GM21717 (cell line): ENCODE measurements at regions not wholly inside any gene's neighbourhood (a gene's known extent, or its start where the extent isn't known, plus 50 kb on each side); places are given as distances from the start of the nearest gene placed in this dataset.
A peak's percentile ranks its signal among the peaks of the same experiment; 100 is the strongest.

ENCODE experiments used
- ATAC-seq: cut with Tn5 transposase; IDR thresholded peaks from one replicate; pipeline ENCODE4 v1.9.1; 2021; ENCODE audit warnings: mild to moderate bottlenecking, moderate library complexity; ENCODE audit not compliant: unreplicated experiment

- ATAC-seq, result peak; percentile 75
Measured at GRCh38 chr11:111098091-111098490, 147.4 kb upstream of the POU2AF2 start.

- ATAC-seq, result no peak
Measured at GRCh38 chr11:111097191-111097590, 148.3 kb upstream of the POU2AF2 start.

GRCh38 chr11:111095327-111095726 lies 150.2 kb upstream of the POU2AF2 start:
- no peak for ATAC-seq

- ATAC-seq, result no peak
Measured at GRCh38 chr11:111093061-111093460, 152.5 kb upstream of the POU2AF2 start.

GRCh38 chr11:111091321-111091938 lies 154.1 kb upstream of the POU2AF2 start:
- ATAC-seq, result no peak

GRCh38 chr11:111089759-111090158 lies 155.8 kb upstream of the POU2AF2 start:
- no peak for ATAC-seq

- no peak for ATAC-seq
Measured at GRCh38 chr11:111088847-111089355, 156.6 kb upstream of the POU2AF2 start.

GRCh38 chr11:111086058-111086457 lies 159.5 kb upstream of the POU2AF2 start:
- ATAC-seq, result no peak

- ATAC-seq, result no peak
Measured at GRCh38 chr11:111082664-111083063, 162.9 kb upstream of the POU2AF2 start.

GRCh38 chr11:111081021-111081511 lies 164.5 kb upstream of the POU2AF2 start:
- ATAC-seq, result no peak

- ATAC-seq, result no peak
Measured at GRCh38 chr11:111077530-111078322, 167.8 kb upstream of the POU2AF2 start.

- no peak for ATAC-seq
Measured at GRCh38 chr11:111069066-111069465, 176.5 kb upstream of the POU2AF2 start.

- no peak for ATAC-seq
Measured at GRCh38 chr11:111067994-111068393, 177.5 kb upstream of the POU2AF2 start.

GRCh38 chr11:111066846-111067245 lies 178.7 kb upstream of the POU2AF2 start:
- no peak for ATAC-seq

GRCh38 chr11:111063726-111064517 lies 181.6 kb upstream of the POU2AF2 start:
- ATAC-seq, result no peak

- no peak for ATAC-seq
Measured at GRCh38 chr11:111062420-111062819, 183.1 kb upstream of the POU2AF2 start.

- no peak for ATAC-seq
Measured at GRCh38 chr11:111059726-111060125, 185.8 kb upstream of the POU2AF2 start.

GRCh38 chr11:111049131-111049530 lies 196.4 kb upstream of the POU2AF2 start:
- no peak for ATAC-seq

- ATAC-seq, result no peak
Measured at GRCh38 chr11:111047374-111047773, 198.2 kb upstream of the POU2AF2 start.

GRCh38 chr11:111046291-111046690 lies 199.2 kb upstream of the POU2AF2 start:
- no peak for ATAC-seq

- ATAC-seq, result no peak
Measured at GRCh38 chr11:111045874-111046273, 199.7 kb upstream of the POU2AF2 start.
